Astrocyte of the spinal cord (primary cell): ENCODE measurements at regions not wholly inside any gene's neighbourhood (a gene's known extent, or its start where the extent isn't known, plus 50 kb on each side); places are given as distances from the start of the nearest gene placed in this dataset.
A peak's percentile ranks its signal among the peaks of the same experiment; 100 is the strongest.

Experiments used
- DNase-seq: peaks from one replicate; pipeline ENCODE4 v3.0.0; 2011; ENCODE audit warnings: low read depth, low spot score
- H3K4me3 ChIP-seq: 2 replicates; pipeline ENCODE4 v1.5.1; 2011; ENCODE audit warnings: low read depth, mild to moderate bottlenecking, low read length, moderate library complexity
- CTCF ChIP-seq: IDR thresholded peaks from 2 replicates; pipeline ENCODE4 v1.5.1; 2012; ENCODE audit warnings: low read depth, mild to moderate bottlenecking, low read length, inconsistent platforms
- in situ Hi-C: cut with HindIII; loops from 2 replicates; pipeline ENCODE4 v1.10.0; 2017; ENCODE audit warnings: low sequenced_read_pairs

GRCh38 chr4:23533859-23534258, 356.0 kb downstream of the PPARGC1A start:
- DNase-seq: no peak
- no peak overlapping the region for H3K4me3 ChIP-seq
- in situ Hi-C loops: no loop called here
- TF ChIP-seq CTCF: no peak

GRCh38 chr4:23516716-23517115, 373.1 kb downstream of the PPARGC1A start:
- in situ Hi-C loops: no loop called here
- no peak for DNase-seq
- no peak for TF ChIP-seq CTCF
- H3K4me3 ChIP-seq: no peak overlapping the region

- in situ Hi-C loops: no loop called here
- TF ChIP-seq CTCF: no peak
- no peak overlapping the region for H3K4me3 ChIP-seq
- no peak for DNase-seq
These were observed 385.8 kb downstream of the PPARGC1A start for GRCh38 chr4:23504083-23504482.

GRCh38 chr4:23500894-23501449, 388.9 kb downstream of the PPARGC1A start:
- no peak for TF ChIP-seq CTCF
- in situ Hi-C loops: no loop called here
- H3K4me3 ChIP-seq: no peak overlapping the region
- DNase-seq: no peak

GRCh38 chr4:23485801-23486200, 404.0 kb downstream of the PPARGC1A start:
- in situ Hi-C loops: no loop called here
- no peak overlapping the region for H3K4me3 ChIP-seq
- DNase-seq: peak; percentile 33
- no peak for TF ChIP-seq CTCF

GRCh38 chr4:23484689-23485088, 405.2 kb downstream of the PPARGC1A start:
- no peak for TF ChIP-seq CTCF
- H3K4me3 ChIP-seq: no peak overlapping the region
- in situ Hi-C loops: no loop called here
- peak; percentile 6 for DNase-seq

GRCh38 chr4:23483320-23483960, 406.4 kb downstream of the PPARGC1A start:
- TF ChIP-seq CTCF: no peak
- in situ Hi-C loops: no loop called here
- DNase-seq: no peak
- no peak overlapping the region for H3K4me3 ChIP-seq
